Stimulated activated CD4-positive, alpha-beta T cell treated with anti-CD3 and anti-CD28 coated beads, Interleukin-1b, Interleukin-23, amount 100 ng/mL, for 48 hours (primary cell): ENCODE measurements at regions not wholly inside any gene's neighbourhood (a gene's known extent, or its start where the extent isn't known, plus 50 kb on each side); places are given as distances from the start of the nearest gene placed in this dataset.
A peak's percentile ranks its signal among the peaks of the same experiment; 100 is the strongest.
"Not testable (repeated sequence)": the region's sequence is repeated elsewhere in the genome, so short reads cannot be mapped to it uniquely, and the experiment has no call there.

Experiments used
- DNase-seq: peaks from one replicate; pipeline ENCODE4 v3.0.0-alpha.2; 2020

DNA sequence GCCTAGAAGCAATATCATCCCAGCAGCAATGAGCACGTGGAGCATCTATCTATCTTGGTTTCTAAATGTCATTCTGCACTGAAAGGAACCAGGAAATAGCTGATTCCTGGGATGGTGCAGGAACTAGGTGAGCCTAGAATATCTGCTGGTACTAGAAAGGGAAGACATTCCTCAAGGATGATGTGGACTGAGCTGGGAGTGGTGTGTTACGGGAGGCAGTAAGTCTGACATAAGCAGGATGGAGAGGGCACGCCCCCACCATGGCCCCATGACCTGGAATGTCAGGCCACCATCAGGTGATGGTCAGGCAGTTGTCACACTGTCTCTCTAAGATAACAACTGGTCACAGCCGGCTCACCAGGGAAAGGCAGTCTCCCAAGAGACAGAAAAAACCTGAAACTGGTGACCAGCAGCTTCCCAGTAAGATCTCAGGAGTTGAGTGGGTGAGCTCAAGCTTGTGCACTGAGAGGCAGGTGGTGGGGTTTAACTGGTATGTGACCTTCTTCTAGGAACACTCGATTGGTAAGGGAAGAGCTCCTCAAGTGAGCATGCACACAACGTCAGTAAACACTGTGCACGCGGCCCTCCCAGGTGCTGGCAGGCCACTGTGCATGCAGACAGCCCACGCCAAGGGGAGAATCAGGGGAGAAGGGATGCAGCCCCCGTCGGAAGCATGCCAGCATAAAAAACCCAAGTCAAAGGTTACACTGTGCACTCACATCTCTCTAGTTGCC lies 148.7 kb downstream of the ADSS2 start:
- DNase-seq, result no peak

DNA sequence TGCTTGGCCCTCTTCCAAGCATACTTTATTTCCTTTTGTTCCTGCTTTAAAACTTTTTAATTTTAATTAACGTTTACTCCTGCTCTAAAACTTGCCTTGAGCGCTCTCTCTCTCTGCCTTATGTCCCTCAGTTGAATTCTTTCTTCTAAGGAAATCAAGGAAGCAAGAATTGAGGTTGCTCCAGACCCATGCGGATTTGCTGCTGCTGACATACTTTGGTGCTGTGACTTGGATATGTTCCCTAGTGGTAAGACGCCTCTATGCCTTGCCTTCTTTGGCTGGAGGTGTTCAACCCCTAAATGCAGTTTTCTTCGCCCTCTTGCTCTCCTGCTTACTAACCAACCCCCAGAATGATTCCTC lies 148.1 kb downstream of the ADSS2 start:
- no peak for DNase-seq

DNA sequence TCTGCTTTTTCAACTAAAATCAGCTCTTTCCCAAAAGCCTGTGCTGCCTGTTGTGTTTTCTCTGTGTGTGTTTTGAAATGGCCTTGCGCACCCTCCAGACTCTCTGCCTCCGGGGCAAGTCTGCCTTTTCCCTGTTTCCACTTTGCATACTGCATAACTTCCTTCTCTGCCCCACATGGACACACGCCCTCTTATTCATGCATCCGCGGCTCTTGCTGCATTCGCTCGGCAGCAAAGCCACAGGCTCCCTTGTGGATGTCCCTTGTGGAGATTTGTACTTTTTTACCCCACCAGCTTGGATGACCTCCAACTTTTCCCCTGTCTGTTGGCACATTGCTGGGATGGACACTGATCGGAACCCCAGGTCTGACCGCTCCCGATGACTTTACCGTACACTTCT lies 147.6 kb downstream of the ADSS2 start:
- no peak for DNase-seq

DNA sequence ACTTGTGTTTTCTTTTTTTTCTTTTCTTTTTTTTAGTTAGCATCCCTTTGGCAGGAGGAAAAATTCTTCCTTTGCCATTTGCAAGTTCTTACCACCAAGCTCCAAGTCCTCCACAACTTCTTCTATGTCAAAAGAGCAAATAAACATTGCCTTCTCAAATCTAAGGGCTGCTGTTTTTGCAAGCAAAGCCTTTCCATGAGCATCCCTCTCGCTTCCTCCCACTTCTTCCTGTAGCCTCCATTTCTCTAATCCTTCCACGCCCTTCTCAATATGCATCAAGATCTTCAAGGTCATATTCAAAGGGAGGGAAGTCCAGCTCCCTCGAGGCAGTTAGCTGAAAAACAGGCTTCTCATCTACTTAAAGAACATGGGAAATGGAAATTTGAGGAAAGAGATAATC lies 147.1 kb downstream of the ADSS2 start:
- DNase-seq, result no peak

DNA sequence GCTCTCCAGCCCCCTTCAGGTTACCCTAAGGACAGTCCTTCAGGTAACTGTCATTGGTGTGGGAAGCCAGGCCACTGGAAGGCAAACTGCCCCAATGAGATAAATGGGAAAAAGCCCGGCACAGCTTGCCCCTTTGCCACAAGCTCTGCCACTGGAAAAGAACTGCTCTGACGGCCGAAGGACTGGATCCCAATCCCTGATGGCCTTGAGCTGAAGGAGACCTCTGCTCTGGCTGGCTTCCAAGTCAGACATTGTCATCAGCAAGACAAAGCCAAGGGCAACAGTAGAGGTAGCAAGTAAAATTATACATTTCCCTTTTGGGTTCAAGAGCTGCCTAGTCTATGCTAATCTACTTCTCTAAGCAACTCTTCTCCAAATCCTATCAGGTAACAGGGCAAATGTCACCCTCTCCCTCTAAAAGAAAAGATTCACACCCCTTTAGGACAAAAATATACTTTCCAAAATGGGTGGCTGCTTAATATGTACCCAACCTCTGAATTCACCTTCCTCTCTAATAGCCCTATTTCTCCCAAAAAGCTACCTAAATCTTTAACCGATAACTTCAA lies 145.8 kb downstream of the ADSS2 start:
- DNase-seq, result no peak

DNA sequence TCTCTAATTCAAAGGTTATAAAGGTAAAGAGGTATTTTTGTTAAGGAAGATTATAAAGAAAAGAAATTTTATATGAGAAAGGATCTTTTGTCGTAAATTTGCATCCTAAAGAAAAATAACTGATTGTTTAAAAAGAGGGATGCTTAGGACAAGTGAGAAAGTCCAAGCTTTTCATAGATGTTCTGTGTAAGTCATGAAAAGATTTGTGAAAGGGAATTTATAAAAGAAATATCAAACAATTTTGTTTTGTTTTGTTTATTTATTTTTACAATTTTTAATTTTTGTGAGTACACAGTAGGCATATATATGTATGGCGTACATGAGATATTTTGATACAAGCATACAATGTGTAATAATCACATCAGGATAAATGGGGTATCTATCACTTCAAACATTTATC lies 145.2 kb downstream of the ADSS2 start:
- DNase-seq, result no peak

DNA sequence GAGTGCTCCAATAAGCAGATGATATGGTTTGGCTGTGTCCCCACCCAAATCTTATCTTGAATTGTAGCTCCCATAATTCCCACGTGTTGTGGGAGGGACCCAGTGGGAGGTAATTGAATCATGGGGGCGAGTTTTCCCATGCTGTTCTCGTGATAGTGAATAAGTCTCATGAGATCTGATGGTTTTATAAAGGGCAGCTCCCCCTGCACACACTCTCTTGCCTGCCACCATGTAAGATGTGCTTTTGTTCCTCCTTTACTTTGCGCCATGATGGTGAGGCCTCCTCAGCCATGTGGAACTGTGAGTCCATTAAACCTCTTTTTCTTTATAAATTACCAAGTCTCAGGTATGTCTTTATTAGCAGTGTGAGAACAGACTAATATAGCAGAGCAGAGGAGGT lies 142.5 kb downstream of the ADSS2 start:
- DNase-seq, result not testable (repeated sequence)

DNA sequence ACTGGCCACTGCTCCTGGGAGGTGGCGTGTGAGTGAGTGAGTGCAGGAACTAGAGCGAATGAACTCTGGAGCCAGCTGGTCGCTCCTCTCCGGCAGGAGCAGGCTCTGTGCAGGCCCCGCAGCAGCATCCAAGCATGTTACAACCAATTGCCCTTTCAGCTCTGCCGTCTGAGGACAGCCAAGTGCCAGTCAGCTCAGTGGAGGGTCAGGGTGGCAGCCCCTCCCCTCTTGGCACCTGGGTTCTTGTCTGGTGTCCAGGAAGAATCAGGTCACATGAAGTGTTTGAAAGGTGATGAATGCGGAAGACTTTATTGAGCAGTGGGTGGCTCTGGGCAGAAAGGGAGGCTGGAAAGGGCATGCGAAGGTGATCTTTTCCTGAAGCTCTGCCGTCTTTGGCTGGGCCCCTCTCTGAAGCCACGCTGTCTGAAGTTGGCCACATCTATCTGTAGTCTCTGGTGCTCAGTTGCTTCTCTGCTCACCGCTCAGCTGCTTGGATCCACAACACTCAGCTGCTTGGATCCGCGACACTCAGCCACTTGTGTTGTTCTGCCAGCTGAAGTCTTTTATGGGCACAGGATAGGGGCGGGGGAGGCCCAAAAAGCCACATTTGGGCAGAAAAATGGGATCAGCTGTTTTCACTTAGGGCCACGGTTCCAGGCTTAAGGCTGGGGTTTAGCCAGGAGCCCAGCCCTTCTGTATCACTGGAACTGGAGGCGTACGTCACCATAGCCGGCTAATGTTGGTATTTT lies 139.8 kb downstream of the ADSS2 start:
- no peak for DNase-seq

DNA sequence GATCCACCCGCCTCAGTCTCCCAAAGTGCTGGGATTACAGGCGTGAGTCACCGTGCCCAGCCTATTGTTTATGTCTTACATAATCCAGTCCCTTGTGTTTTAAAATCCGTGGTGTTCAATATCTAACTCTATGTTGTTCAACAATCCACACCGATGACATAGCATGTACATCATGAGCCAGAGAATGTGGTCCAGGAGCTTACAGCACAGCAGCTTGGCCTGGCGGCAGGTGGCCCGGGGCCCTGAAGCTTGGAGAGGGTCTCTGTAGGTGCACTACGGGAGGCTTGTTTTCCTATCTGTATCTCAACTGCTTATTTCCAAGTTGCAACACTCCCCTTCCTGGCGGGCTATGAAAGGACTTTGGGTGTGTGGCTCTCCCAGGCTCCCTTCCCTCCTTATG lies 138.4 kb downstream of the ADSS2 start:
- no peak for DNase-seq

DNA sequence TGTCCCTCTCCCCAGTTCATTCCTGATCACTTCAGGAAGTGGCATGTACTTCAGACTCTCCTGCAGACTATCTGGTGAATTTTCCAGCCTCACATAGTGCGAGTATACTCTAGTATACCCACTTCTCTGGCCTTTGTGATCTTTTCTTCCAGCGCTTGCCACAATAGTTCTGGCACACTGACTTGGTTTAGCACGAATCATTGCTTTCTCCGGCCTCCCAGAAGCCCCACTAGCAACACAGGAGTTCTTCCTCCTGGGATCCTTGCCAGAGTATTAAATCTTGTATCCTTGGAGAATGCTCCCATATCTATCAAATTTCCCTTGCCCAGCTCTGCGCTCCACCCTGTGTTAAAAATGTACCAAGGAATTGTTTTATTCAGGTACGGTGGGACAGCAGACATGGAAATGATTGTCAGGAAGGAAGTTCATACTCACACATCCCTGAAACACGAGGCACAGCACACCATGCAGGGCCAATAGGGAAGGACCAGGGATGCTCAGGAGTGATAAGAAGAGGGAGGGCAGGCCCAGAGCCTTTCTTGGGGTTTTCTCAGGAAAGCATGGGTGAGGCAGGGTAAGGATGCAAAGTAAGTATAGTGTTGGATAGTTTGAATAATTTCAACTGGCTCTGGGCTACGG lies 136.7 kb downstream of the ADSS2 start:
- no peak for DNase-seq

DNA sequence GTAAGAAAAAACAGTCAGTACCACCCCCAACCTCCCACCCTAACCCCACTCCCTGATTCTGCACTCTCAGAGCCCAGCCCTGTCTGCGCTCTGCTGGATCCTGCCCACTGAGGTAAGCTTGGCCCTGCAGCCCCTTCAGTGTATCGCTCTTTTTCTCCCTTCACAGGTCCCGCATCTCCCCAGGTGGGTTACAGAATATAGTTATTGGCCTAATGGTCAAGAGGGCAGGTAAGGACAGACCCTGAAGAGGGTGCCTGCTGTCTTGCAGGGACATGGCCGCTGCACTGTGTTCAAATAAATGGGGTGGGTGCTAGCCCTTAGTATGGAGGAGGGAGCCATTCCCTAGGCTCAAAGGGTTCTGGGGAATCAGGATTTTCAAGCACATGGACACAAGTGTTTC lies 135.7 kb downstream of the ADSS2 start:
- DNase-seq, result no peak

DNA sequence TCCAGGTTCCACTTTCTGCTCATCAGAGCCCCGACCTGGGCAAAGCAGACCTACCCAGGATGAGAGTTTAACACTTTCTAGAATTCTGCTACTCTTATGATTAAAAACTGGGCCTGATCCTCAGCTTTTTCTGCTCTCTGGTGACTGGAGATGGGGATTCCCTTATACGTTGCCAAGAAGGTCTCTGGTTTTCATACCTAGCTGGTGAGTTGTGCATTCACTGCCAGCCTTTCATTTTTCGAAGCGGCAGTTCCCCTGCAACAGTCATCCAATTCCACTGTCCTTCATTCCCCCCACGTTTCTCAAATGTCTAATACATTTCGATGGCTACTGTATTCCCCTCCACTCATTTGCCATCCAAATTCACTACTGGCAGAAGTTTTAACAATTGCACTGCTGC lies 135.3 kb downstream of the ADSS2 start:
- no peak for DNase-seq

DNA sequence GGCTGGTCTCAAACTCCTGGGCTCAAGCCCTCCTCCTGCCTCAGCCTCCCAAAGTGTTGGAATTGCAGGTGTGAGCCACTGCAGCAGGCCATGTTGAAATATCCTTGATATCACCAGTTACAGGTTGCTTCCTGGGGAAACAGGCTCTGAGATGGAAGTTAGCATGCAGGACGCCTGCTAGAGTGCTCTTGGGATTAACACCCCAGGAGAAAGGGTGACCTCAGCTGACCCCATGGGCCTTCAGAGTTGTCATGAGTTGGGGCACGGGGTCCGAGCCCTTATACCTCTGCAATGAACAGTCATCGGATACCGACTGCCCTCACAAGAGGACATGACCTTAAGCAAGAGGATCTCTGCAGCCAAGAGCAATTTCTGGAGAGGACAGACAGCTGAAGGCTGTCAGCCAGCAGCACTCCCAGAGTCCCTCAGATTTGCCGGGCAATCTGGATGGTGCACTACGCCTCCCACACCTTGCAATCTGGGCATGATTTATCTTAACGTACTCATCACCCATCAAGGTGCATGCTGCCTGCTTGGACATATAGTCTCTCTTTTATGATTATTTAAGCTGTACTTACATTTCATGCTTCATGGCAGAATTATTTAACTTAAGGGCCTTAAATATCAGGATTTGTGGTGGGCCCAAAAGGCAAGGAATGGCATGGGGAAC lies 134.6 kb downstream of the ADSS2 start:
- DNase-seq, result no peak

DNA sequence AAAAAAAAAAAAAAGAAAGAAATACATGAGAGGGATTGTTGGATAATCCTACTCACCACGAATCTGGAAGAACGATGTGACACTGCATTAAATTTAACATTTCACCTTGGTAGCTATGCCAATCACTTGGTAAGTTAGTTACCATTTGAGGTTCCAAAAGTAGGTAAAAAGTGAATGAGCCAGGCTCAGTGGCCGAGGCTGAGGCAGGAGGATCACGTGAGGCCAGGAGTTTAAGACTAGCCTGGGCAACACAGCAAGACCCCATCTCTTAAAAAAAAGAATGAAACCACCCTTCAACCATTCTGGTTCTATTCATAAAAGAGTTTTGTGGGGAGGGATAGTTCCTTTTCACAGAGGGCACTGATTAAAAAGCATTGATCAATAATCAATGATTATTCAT lies 133.6 kb downstream of the ADSS2 start:
- no peak for DNase-seq

DNA sequence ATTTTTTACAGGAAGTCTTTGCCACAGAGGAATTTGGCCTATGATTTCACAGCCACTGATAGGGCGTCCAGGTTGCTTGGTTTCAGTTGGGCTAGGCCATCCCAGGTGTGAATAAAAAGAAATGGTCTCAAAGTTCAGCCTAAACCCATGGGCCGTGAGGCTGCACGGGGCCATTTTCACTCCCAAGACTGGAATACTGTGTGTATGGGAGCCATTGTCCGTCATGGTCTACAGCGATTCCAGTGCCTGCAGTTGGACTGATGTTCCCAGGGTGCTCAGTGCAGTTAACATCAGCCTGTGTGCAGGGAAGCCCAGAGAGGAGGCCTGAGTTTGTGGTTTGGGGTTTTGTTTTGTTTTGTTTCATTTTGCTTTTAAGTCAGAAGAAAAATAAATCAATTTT lies 133.2 kb downstream of the ADSS2 start:
- DNase-seq, result no peak

DNA sequence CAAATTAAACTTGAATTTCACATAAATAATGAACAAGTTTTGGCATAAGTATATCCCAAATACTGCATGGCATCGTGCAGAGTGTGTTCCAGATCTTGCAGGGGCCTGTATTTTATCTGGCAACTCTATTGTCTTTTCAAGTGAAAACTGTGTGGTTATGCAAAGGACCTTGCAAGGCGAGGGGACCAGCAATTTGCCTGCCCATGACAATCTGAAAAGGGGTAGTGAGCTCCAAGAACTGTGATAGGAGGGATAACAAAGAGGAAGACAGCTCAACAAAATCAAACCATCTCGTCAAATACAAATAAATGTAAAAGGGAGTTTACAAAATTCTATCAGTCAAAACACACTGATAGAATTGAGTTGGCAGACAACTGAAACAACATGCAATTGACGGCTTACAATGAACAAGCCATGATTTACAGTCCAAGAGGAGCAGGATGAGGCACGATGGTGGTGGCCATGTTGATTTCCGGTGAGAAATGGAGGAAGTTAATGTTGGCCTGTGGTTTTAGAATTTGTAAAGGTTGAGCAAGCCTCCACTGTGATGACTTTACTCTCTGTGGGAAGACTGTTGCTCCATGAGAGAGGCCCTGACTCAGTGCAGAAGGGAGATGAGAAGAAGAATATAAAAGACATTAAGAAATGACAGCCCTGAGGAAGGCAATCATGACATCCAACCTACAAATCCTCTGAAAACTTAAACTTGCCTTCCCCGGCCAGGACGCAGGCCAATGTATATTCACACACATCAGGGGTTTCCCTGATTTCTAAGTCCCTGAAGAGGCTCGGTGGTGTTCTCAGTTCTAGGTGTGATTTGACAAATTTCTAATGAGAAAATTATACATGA lies 132.2 kb downstream of the ADSS2 start:
- peak; percentile 70 for DNase-seq

DNA sequence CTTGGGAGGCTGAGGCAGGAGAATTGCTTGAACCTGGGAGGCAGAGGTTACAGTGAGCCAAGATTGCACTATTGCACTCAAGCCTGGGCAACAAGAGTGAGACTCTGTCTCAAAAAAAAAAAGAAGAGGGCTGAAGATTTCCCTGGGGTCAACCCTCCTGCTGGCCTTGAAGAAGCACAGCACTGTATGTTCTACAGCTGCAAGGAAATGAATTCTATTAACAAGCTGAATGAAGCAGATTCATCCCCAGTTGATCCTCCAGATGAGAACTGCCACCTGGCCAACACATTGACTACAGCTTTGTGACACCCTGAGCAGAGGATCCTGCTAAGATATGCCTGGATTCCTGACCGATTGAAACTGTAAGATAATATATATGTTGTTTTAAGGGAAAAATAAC lies 129.5 kb downstream of the ADSS2 start:
- no peak for DNase-seq

DNA sequence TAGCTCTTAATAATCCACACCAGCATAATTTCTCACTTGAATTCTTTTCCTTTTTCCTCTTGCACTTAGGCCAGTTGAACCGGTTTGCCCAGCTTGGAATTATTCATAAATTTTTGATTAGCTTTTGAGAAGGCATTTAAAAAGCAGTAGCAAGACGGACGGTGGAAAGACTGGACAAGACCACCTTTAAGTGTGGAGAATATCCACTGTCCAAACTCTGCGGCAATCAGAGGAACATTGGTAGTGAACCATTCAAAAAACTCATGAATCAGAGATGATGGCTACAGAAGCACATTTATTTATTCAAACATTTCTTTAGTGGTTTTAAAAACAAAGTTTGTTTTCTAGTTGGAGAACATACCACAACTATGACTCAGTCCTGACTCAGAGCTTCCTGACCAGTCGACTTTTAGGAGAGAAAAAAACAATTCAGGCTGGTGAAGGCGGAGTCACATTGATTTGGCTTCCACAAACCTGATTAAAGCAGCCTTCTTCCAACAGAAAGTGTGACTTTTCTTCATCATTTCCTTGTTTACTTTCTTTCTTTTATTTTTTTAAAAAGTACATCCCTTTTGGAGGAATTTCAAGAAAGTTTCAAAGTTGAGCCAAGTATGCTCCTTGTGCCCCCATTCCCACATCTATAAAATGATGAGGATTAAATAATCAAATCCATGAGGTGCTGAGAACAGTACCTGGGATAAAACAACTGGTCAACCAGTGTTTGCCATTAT lies 128.8 kb downstream of the ADSS2 start:
- no peak for DNase-seq

DNA sequence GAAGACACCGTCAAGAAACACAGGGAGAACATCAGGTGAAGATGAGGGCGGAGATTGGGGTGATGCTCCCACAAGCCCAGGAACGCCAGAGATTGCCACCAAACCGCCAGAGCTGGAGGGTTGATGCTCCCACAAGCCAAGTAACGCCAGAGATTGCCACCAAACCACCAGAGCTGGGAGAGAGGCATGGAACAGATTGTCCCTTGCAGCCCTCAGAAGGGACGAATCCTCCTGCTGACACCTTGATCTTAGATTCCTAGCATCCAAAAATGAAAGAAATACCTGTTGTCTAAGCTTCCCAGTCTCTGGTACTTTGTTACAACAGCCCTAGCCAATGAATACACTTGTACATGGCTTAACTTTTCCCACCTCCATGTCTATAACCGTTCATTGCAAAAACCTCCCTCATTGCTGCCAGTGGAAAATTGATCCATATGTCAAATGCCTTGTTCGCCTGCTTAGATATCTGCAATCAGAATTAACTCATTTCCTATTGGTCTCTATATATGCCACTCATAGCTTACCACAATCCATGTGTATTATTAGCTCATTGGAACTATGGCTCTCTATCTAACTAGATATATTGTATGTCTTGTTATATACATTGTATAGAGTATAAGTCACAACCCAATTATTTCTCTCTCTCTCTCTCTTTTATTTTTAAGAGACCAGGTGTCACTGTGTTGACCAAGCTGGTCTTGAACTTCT lies 127.4 kb downstream of the ADSS2 start:
- DNase-seq, result no peak

DNA sequence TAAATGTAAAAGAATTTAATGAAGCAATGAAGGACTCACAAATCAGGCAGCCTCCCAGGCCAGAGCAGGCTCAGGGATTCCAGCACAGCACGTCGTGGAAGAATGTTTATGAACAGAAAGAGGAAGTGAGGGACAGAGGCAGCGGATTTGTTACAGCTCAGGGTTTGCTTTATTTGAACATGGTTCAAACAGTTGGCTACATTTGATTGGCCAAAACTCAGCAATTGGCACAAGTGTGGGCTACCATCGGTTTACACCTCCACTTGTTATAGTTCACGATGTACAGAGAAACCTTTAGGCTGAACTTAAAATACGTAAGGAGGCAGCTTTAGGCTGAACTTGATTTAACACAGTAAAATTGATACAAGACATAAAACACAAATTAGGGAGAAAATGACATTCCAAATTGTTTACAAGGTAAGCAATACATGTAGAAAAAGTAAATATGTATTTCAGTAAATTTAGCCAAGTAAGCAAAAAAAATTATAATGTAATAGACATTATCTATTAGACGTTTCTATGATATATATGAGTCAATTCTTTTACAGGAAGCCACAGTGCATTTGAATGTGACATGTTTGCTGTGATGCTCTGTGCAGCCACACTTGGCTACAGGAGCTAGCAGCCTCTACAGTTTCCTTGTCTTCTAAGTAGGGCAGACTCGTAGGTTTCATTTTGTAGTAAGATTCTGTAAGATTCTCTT lies 126.5 kb downstream of the ADSS2 start:
- DNase-seq, result no peak
